ENCODE measurements at regions not wholly inside any gene's neighbourhood (a gene's known extent, or its start where the extent isn't known, plus 50 kb on each side); places are given as distances from the start of the nearest gene placed in this dataset.

GRCh38 chr1:2962061-2962460 lies 59.2 kb upstream of the ACTRT2 start:
- Histone ChIP-seq H2BK120ac (ENCODE audit: low read depth, low read length) (no peak overlapping the region), H2AFZ (replicated peaks; ENCODE audit: low read length, poor library complexity) (no peak overlapping the region), H2BK20ac (ENCODE audit: low read depth, low read length) (no peak overlapping the region), H4K8ac (ENCODE audit: low read depth in 2 of 2, low read length in 2 of 2) (no peak overlapping the region), H2BK5ac (ENCODE audit: low read depth, low read length, poor library complexity, severe bottlenecking) (no peak overlapping the region), H3K18ac (ENCODE audit: low read depth, low read length) (no peak overlapping the region), H3K27ac (ENCODE audit: insufficient read depth, low read length) (no peak overlapping the region), H3K27me3 (ENCODE audit: control insufficient read depth, insufficient read depth, low read length) (no peaks in the 10 kb centered on the region), H3K23ac (ENCODE audit: low read depth, low read length) (no peak overlapping the region), H2AK9ac (replicated peaks; ENCODE audit: low read depth, low read length, poor library complexity) (no peak overlapping the region), H2BK15ac (ENCODE audit: low read depth, low read length) (no peak overlapping the region), H4K20me1 (ENCODE audit: insufficient read depth, low read length) (no peaks in the 10 kb centered on the region), H3K56ac (ENCODE audit: extremely low read depth, insufficient read depth, low read length) (no peak overlapping the region), H2AK5ac (ENCODE audit: low read depth, low read length) (no peak overlapping the region), H3K9me1 (ENCODE audit: insufficient read depth, low read length) (no peaks in the 10 kb centered on the region), H3K4me1 (ENCODE audit: control insufficient read depth, insufficient read depth, low read length) (no peaks in the 10 kb centered on the region), H3K9ac (ENCODE audit: low read depth, low read length) (no peak overlapping the region), H3K4me2 (ENCODE audit: low read depth, low read length) (no peak overlapping the region), H3K4me3 (ENCODE audit: insufficient read depth, low read depth, low read length) (no peak overlapping the region), H3K4ac (ENCODE audit: low read depth, low read length) (no peak overlapping the region), H3K9me3 (ENCODE audit: control insufficient read depth, insufficient read depth, low read length) (peaks cover 55% of the 10 kb centered on the region), H4K91ac (ENCODE audit: insufficient read depth, low read depth, low read length) (no peak overlapping the region), H3K36me3 (ENCODE audit: control insufficient read depth, insufficient read depth, low read length) (no peaks in the 10 kb centered on the region), H3K14ac (replicated peaks; ENCODE audit: low read depth, low read length) (no peak overlapping the region), H3K79me1 (ENCODE audit: low read depth in 1 of 2, low read length in 2 of 2) (no peaks in the 10 kb centered on the region), H4K5ac (ENCODE audit: low read depth, low read length) (no peak overlapping the region)
- BruUV-seq (replicated peaks), result no TSS peak
- intact Hi-C loops (cut with micrococcal nuclease) (no loop called here), in situ Hi-C loops (cut with MboI; ENCODE audit: low sequenced_read_pairs) (no loop called here), dilution Hi-C loops (cut with HindIII; ENCODE audit: low sequenced_read_pairs, unreplicated experiment) (no loop called here)
- ChIA-PET CTCF (no interaction called here), POLR2A (ENCODE audit: unreplicated experiment) (no interaction called here)
- ATAC-seq (ENCODE audit: low read depth), result no peak
- no peak for TF ChIP-seq SMC3 (IDR thresholded peaks at IDR 0.05; ENCODE audit: low read depth, low read length)
- WGBS, 2 experiments (ENCODE audit: extremely low coverage in 2 of 2, insufficient read length in 1 of 2), result 56% methylated on average over 1 of the region's 11 CpGs; no CpG with 5 or more reads in 1 of the 2 experiments
- DNase-seq, result no peak

Measured in IMR-90 (cell line).